ENCODE measurements at regions not wholly inside any gene's neighbourhood (a gene's known extent, or its start where the extent isn't known, plus 50 kb on each side); places are given as distances from the start of the nearest gene placed in this dataset.

DNA sequence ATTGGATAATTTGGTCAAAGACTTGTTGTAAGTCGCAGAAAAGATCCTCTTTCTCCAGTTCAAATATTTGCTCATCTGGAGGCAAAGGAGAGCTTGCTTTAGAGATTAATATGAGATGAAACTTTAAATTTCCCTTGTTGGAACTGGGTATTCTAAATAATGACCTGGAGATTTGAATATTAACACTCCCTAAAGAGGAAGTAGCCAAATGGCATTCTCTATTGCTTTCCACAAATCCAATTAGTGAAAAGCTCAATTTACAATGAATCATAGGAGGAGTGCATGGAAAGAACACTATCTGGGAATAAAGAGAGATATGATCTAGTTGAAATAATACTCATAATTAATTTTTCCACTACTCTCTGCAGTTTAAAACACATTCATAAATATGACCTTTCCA, 641.6 kb upstream of the TENM4 start:
- DNase-seq: no peak

DNA sequence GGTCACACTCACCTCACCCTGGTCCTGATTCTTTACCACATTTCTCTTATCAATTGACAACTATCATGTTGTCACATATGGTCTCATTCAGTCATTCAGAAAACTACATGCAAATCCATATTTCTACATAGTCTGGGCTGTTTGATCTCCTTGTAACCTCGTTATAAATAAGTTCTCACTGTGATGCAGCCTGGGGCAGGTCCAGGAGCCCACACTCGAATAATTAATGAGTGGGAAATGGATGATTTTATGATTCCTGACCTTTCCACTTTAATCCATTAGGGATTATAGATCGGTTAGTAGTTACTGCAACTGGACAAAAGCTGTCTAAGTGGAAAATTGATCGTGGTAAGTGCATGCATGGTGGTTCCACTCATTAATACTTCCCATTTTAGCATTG, 636.3 kb upstream of the TENM4 start:
- DNase-seq: no peak

DNA sequence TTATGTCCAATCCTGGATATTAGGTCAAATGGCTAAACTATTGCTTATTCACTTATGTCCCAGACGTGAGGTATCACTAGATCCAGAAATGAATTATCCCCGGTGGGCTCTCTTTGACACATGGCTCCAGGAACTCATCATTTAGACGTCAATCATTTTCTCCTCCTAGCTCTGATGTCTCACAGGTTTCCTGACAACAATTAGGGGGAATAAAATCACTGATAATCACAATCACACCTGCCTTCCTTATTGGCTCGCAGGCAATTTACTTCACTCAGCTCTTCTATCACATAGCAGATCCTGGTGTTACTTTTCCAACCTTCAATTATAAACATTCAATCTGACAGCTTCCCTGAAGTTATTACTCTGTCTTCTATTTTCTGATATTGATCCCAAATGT, 634.0 kb upstream of the TENM4 start:
- no peak for DNase-seq

DNA sequence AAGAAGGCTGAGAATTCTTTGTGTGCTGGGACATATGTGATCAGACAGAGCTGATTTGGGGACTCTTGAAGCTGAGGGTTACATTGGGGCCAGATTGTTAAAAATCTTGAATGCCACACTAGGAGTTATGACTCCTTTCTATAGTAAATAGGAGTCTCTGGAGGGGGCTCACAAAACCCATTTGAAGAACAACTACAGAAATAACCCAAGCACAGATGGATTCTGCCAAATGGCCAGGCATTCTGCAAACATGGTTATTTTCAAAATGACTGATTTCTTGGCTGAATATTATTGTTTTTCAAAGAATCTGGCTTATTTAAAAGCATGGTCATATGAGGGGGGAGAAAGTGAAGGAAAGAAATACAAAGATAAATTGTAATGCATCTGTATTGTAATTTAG, 625.5 kb upstream of the TENM4 start:
- no peak for DNase-seq

DNA sequence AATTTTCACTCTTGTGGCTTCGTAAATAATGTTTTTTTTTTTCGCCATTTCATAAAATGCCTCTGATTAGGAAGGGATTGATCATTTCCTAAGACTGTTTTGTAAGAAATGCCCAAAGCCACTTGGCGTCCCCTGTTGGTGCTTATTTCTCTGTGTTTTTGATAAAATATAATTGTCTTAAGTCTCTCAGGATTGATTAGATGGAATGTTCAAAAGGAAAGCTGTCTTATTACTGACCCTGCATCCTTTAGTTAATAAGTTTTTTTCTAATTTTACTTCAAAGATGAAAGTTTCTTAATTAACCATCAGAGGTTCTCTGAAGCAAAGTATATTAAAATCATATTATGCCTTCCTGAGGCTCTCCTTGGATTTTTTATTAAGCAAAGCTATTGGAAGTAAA, 624.3 kb upstream of the TENM4 start:
- no peak for DNase-seq

DNA sequence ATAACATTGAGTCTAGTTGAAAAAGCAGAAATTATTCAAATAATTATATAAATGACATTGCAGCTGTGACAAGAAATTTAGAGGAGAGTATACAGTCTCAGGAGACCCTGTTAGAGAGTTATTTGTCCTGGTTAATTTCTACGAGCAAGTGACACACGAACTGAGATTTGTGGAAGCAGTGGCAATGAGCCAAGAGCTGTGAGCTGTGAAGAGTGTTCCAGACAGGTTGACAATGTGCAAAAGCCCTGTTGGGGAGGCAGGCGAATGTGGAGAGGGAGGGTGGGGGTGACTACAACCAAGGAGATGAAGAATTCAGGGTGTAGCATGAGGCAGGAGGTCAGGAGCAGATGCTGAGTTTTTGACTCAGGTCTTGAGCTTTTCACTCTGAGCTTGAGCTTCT, 620.2 kb upstream of the TENM4 start:
- DNase-seq: no peak

DNA sequence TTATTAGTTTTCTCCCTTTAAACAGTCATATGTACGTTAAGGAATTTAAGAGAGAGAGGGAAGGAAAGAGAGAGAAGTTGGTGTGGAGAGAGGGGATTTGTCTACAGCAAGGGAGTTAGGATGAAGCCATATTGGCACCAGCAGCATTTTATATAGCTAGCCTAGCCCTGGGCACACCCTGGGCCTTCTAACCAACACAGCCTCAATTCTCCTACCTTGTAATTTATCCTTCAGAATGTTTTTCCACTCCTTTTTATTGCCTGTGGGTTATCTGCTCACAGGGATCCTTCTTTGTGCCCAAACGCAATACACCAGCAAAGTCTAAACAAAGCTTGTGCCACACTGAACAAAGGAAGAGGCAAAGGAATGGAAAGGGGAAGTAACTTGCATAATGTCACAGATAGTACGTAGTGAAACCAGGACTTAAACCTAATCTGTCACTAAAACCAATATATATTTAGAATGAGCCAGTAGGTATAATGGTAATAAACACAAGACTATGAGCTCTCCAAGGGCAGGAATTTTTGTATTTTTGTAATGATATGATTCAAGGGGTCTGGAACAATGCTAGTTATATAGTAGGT, 613.8 kb upstream of the TENM4 start:
- DNase-seq: no peak

DNA sequence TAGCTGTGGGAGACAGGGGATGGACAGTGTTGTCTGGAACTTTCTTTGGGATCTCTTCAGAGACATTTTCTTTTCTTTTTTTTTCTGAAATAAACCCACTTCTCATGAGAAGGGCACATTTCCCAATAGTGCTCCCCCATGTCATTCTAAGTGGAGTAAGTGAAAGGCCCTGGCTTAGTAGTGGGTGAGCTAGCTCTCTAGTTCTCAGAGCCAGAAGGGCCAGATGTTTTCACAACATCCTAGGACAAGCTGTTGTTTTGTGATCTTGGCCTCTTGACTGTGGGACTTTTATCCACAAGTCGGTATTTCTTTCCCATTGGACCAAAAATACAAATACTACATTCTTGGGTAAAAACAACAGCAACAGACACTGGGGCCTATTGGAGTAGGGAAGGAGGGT, 607.7 kb upstream of the TENM4 start:
- DNase-seq: no peak

DNA sequence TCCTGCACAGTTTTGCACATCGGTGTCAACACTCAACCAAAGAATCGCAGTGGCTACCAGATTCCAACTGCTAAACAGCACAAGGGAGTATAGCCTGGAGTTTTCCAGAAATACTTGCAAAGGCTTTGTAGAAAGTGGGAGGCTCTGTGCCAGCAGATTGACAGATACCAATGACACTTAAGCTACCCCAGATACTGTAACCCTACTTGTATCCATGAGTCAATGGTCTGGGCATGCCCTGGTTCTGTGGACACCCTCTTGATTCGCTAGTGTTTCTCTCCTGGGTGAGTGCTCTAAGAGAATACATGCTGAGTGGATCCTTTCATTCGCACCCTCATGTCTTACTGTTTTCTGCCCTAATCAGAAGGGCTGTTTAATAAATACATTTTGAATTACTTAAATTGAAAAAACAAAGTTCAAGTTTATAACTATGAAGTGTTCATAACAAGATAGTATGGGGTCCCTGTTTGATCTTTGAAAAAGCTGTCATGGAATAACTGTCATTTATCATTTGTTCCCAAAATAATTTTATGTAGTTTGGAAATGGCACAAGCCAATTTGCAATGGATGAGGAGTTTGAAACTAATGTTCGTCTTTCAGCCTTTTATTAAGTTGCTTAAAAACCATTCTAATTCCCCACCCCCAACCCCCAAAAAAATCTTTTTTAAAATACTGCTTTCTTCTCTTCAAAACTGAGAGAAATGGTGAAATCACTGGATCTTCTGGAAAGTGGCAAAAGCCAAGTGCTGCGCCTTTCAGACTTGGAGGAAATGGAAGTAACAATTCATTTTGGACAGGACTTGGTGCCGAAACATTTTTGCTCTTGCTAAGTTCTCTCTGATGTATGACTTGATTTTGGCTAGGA, 600.5 kb upstream of the TENM4 start:
- DNase-seq: no peak

DNA sequence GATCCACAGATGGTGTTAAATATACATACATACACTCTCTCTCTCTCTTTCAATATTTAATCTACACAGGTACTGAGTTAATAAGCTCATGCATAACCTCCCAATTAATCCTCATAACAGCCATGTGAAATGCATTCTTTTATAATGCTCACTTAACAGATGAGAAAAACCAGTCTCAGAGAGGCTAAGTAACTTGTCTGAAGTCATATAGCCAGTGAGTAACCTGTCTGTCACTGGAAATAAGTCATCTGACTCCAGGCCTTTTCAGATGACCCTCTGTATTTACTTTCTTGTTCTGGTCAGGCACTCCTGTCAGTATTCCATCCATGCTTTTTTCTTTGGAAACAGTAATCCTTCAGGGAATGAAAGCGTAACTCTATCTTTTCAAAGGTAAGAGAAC, 594.0 kb upstream of the TENM4 start:
- DNase-seq: no peak

DNA sequence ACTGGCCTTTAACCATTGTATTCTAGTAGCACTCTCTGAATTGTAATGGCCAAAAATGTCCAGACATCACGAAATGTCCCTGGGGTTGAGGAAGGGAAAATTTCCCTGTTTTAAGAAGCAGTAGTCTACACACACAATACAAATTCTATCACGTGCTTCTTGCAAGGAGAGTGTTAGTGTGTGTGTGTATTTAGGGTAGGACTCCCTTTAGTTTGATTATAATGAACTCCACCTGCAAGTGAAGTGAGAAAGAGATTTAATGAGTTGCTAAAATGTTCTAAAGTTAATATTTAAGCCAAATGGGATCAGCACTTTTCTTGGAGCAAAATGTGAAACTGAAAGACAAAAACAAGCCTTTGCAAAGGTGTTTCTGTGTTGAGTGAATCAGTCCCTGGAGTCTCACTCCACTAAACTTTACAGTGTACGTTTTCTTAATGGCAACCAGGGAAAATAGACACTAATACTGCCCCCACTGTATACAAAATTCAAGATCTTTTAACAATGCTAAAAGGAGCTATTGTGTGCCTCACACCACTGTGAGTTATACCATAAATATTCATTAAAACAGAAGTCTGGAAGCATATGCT, 590.3 kb upstream of the TENM4 start:
- DNase-seq: no peak

DNA sequence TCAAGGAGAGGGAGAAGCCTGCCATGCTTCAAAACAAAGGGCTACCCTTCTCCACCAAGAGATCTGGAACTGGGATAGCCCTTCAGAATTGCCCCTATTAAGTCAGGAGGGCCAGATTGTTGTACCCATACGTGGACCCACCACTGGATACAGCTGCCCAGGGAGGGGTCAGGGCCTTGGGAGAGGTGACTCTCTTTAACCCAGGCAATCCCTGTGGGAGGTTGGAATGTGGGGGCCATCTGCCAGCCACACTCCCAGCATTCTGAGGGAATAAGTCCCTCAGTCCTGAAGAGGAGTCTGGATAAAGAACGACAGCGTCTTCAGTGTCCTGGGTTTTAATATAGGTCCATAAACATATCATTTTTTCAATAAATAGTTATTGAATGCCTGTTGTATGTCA, 588.2 kb upstream of the TENM4 start:
- no peak for DNase-seq

DNA sequence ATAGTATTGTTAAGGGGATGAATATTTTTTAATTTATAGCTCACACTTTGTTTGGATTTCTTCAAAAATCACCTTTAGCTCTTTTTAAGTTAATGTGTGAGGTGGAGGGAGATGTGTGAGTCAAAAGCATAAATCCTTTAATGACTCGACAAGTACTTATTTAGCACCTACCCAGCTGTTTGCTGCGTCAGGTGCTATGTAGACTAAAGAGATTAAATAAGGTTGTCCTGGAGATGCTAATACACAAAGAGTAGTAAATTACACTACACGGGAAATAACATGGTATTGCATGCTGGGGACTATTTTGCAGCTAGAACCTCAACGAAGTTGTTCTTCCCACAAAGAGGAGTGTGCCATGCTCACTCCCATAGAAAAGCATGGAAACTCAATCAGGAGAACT, 583.3 kb upstream of the TENM4 start:
- no peak for DNase-seq

DNA sequence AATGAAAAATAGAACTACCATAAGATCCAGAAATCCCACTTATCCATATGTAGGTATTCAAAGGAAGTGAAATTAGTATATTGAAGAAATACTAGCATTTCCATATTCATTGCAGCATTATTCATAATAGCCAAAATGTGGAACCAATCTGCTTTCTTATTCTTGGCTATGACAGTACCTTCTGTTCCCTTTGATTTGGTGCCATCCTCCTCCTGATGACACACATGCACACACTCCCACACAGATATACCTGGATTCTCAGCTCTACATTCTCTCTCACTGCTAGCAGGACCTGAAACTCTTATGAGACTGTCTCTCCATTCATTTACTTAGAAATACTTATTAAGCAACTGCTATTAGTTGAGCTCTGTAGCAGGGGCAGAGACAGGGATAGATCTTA, 582.6 kb upstream of the TENM4 start:
- DNase-seq: no peak

DNA sequence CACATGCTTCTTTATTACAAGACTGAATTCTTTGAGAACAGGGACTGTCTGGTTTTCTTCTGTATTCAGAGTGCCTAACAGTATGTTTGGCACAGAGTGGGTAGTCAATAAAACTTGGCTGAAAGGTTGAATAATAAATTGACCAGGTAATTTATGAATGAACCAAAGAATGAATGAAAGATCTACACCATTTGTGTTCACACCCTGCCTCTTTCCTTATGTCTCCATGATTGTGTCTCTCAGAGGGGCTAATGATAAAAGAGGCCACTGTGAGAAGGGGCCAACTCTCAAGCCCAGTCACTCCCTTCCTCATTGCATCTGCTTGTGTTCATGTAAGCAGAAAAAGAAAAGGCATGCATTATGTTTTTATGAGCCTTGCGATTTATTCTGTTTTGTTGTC, 569.7 kb upstream of the TENM4 start:
- DNase-seq: no peak

DNA sequence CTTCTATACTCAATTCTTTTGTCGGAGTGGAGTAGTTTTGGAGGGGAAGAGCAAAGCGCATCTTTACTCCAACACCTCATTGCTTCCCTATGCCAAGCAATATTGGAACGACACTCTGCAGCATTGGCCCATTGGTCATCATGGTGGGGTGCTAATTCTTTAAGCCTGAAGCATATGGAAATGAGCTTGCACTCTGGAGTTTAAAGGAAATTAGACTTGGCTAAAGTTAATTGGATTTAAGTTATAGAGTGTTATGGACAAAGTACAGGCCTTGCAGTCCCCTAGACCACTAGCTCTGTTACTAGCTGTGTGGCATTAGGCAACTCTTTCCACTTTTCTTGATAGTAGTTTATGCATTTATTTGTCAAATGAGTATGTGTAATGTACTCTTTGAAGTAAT, 568.3 kb upstream of the TENM4 start:
- DNase-seq: no peak

DNA sequence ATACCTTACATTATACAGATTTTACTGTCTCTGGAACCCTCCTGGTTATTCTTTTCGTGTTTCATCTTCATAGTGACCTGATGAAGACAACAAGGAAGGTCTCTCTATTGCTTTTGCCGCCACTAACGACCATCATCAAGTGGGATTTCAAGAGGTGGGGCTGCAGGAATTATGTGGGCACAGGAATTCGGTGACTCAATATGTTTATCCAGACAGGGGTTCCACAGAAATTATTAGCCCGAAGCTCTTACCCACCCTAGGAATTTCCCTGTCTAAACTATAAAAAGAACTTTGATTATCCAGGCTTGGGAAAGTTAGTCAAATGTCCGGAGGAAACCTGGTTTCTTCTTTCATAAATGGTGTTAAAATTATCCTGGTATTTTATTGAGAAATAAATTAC, 566.8 kb upstream of the TENM4 start:
- DNase-seq: no peak

DNA sequence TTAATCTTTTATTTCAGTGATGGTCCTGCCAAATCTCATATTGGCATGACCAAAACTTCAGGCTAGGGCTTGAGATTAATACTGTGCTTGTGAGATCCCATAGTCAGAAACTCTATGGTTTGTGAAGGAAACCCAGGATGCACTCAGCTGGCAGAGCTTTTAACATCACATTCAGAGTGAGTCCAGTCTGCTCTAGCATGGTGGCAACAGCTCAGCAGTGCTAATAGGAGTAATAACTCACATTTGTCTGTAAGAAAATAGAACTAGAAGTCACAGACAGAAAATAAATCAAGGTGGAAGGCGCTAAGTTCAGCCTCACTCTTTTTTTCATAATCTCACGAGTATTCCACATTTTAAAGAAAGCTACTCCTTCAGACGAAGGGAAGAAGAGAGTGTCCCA, 549.3 kb upstream of the TENM4 start:
- DNase-seq: no peak

DNA sequence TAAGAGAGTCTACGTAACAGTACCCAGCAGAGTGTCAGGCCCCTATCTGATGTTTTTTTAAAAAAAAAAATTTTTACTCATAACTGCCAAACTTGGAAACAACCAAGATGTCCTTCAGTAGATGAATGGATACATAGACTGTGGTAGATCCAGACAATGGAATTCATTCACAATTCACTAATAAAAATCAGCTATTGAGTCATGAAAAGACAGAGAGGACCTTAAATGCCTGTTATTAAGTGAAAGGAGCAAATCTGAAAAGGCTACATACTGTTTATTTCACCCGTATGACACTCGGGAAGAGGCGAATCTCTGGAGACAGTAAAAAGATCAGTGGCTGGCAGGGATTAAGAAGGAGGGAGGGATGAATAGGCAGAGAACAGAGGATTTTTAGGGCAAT, 541.4 kb upstream of the TENM4 start:
- no peak for DNase-seq

DNA sequence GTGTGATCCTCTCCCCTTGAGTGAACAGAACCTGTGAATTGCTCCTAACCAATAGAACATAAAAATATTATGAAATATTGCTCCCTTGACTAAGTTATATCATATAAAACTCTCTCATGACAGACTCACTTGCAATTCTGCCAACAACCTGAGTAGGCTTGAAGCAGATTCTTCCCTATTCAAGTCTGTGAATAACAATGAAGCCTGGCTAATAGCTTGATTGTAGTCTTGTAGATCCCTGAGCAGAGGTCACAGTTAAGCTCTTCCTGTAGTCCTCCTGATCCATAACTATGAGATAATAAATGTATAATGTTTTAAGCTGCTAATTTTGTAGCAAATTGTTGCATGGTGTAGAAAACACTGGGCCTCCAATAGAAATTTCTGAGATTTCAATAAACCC, 540.1 kb upstream of the TENM4 start:
- no peak for DNase-seq

DNA sequence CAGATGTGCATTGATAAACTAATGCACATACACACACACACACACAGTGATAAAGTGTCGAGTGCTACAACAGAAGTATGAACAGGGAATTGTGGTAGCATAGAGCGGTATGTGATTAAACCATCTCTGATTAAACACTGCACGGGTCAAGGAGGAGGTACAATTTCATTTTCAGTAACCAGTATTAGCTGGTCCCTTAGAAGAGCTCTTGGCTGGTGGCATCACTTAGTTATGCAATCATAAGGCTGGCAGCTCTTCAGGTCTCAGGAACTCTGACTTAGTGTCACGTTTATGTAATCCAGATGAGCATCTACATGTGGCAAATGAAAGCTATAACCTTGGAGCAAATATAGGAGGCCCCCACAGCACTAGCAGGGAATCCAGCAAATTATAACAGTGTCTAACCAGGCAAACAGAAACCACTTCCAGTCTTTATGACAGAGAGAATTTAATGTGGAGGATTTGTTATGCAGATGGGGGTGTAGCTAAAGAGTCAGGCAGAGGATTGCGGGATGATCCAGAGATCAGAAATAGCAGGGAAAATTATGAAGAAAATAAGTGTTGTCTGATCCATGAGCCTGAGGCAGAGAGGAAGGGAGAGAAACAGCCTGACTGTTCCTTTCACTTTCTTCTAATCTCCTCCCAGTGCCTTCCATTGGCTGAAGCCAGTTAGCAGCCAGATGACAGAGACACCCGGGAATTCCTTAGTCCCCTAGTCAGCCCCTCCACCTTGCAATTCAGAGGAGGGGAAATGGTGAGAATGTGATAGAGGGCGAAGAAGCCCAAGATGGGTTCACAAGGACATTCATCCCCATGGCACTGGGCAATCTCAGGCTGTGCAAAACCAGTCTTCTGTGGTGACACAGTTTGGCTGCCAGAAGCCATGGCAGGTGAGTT, 533.1 kb upstream of the TENM4 start:
- no peak for DNase-seq

DNA sequence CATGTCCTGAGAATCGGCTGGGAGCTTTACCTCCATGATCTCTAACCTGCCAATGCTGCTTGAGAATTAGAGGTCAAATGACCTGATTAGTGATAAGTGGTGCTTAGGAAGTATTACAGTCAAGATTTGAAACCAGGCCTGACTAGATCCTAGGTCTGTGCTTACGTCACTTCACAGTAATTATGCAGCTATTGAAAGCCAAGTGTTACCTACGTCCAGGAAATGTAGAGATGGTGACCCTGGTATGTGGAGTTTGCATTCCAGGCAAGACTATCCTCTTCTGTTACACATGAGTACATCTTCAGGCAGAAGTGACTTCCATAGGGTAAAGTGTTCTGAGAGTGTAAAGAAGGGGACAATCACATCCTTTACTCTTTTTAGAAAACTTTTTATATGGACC, 530.4 kb upstream of the TENM4 start:
- no peak for DNase-seq

DNA sequence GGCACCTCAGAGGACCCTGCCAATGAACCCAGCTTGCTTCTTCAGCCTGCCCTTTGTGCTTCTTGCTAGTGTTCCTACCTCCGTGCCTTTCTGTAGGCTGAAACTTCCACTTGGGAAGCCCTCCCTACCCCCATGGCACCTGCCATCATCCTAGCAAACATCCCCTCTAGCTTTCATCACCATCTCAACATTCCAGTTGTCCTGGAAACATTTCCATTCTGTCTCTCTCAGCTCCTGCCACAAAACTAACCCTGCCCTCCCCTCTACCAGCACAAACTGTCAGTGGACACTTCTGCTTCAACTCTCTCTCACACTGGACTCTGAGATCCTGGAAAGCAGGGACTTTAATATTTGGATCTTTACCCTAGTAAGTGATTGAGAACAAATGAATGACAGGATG, 525.8 kb upstream of the TENM4 start:
- no peak for DNase-seq

Measured in bone marrow (tissue), 2 donors.